Activated CD4-positive, alpha-beta T cell treated with anti-CD3 and anti-CD28 coated beads, Interleukin-2, amount 10 ng/mL, durations not matched to agents 7 days and 5 days (primary cell): ENCODE measurements at regions not wholly inside any gene's neighbourhood (a gene's known extent, or its start where the extent isn't known, plus 50 kb on each side); places are given as distances from the start of the nearest gene placed in this dataset.

Experiments
- CTCF ChIA-PET: fragments of 350-600 bp; sonication (Branson Sonifier 250); formaldehyde crosslinking; loops from one replicate; lab custom pipeline; 2021; ENCODE audit warnings: antibody characterized with exemption; lab: Charles Lee
- POLR2A ChIA-PET: fragments of 350-600 bp; sonication (Branson Sonifier 250); formaldehyde crosslinking; loops from one replicate; lab custom pipeline; 2021; ENCODE audit warnings: antibody characterized with exemption; lab: Charles Lee
- DNase-seq: peaks from one replicate; pipeline ENCODE4 v3.0.0-alpha.2; 2020
- H3K27ac Mint-ChIP-seq: one replicate; pipeline ENCODE4 v1.8.0; 2021; ENCODE audit warnings: mild to moderate bottlenecking, moderate library complexity, mixed read lengths
- H3K27me3 Mint-ChIP-seq: one replicate; pipeline ENCODE4 v1.8.0; 2021; ENCODE audit warnings: mixed read lengths
- H3K36me3 Mint-ChIP-seq: one replicate; pipeline ENCODE4 v1.8.0; 2021; ENCODE audit warnings: low read depth, mixed read lengths
- H3K4me1 Mint-ChIP-seq: one replicate; pipeline ENCODE4 v1.8.0; 2021; ENCODE audit warnings: mixed read lengths
- H3K4me3 Mint-ChIP-seq: one replicate; pipeline ENCODE4 v1.8.0; 2021; ENCODE audit warnings: mild to moderate bottlenecking, moderate library complexity, mixed read lengths
- H3K9me3 Mint-ChIP-seq: one replicate; pipeline ENCODE4 v1.8.0; 2021; ENCODE audit warnings: mixed read lengths

DNA sequence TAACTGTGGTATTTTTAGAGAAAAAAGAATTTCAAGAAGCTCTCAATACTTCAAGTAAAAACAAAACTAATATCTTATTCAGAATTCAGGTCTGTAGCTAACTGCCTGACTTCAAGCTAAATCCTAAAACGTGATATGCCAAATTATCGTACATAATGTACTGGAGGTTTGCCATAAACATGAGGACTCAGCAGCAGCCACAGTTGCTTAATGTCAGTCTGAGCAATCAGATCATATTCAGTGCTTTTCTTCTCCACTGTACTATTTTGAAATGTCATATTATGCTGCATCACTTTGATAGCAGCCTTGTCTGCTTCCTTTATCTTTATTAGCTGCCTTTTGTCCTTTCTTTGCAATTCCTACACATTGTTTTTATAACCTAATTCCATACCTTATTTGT is 265.1 kb upstream of the EDNRB start:
- H3K36me3 Mint-ChIP-seq = no peaks in the 10 kb centered on the region
- no peaks in the 10 kb centered on the region for H3K27me3 Mint-ChIP-seq
- H3K9me3 Mint-ChIP-seq = no peaks in the 10 kb centered on the region
- H3K4me3 Mint-ChIP-seq = no peak overlapping the region
- H3K27ac Mint-ChIP-seq = no peak overlapping the region
- CTCF ChIA-PET = no interaction called here
- POLR2A ChIA-PET = no interaction called here
- no peaks in the 10 kb centered on the region for H3K4me1 Mint-ChIP-seq
- DNase-seq = no peak

- Mint-ChIP-seq H3K36me3 (no peaks in the 10 kb centered on the region), H3K27me3 (no peaks in the 10 kb centered on the region), H3K27ac (no peak overlapping the region), H3K9me3 (no peaks in the 10 kb centered on the region), H3K4me3 (no peak overlapping the region), H3K4me1 (no peaks in the 10 kb centered on the region)
- DNase-seq = no peak
- ChIA-PET POLR2A (no interaction called here), CTCF (no interaction called here)
Observed at GRCh38 chr13:78182813-78183212, 264.2 kb upstream of the EDNRB start.

GRCh38 chr13:78177306-78177705 is 258.7 kb upstream of the EDNRB start:
- H3K27me3 Mint-ChIP-seq = no peaks in the 10 kb centered on the region

GRCh38 chr13:78176880-78177279 is 258.2 kb upstream of the EDNRB start:
- CTCF ChIA-PET = no interaction called here
- POLR2A ChIA-PET = no interaction called here
- DNase-seq = no peak
- H3K9me3 Mint-ChIP-seq = no peaks in the 10 kb centered on the region
- H3K27ac Mint-ChIP-seq = no peak overlapping the region
- H3K27me3 Mint-ChIP-seq = no peaks in the 10 kb centered on the region
- H3K4me1 Mint-ChIP-seq = no peaks in the 10 kb centered on the region
- no peaks in the 10 kb centered on the region for H3K36me3 Mint-ChIP-seq
- H3K4me3 Mint-ChIP-seq = no peak overlapping the region

More at GRCh38 chr13:78177306-78177705, 258.7 kb upstream of the EDNRB start:
- ChIA-PET CTCF (no interaction called here), POLR2A (no interaction called here)
- no peaks in the 10 kb centered on the region for H3K9me3 Mint-ChIP-seq
- no peak overlapping the region for H3K27ac Mint-ChIP-seq
- H3K36me3 Mint-ChIP-seq = no peaks in the 10 kb centered on the region
- DNase-seq = no peak
- no peaks in the 10 kb centered on the region for H3K4me1 Mint-ChIP-seq
- no peak overlapping the region for H3K4me3 Mint-ChIP-seq

DNA sequence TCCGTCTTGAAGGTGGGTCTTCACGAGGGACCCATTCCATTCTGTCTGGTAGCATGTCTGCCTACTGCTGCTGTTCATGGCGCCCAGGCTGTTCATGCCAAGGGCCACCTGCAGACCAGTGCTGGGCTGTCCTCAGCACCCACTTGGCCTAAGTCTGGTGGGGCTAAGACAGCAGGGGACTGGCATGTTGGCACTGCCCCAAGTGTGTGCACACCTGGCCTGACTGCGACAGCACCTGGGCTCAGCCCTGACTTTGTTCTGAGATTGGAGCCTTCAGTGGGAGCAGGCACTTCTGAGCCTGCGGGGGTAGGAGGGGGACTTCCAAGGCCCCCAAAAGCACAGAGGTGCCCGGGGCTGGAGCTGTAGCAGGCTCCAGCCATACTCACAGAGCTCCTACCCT is 250.8 kb upstream of the EDNRB start:
- Mint-ChIP-seq H3K4me1 (no peaks in the 10 kb centered on the region), H3K27ac (no peak overlapping the region), H3K4me3 (no peak overlapping the region), H3K36me3 (no peaks in the 10 kb centered on the region), H3K27me3 (no peaks in the 10 kb centered on the region), H3K9me3 (peaks cover 2% of the 10 kb centered on the region)
- DNase-seq = no peak
- CTCF ChIA-PET = no interaction called here
- POLR2A ChIA-PET = no interaction called here

DNA sequence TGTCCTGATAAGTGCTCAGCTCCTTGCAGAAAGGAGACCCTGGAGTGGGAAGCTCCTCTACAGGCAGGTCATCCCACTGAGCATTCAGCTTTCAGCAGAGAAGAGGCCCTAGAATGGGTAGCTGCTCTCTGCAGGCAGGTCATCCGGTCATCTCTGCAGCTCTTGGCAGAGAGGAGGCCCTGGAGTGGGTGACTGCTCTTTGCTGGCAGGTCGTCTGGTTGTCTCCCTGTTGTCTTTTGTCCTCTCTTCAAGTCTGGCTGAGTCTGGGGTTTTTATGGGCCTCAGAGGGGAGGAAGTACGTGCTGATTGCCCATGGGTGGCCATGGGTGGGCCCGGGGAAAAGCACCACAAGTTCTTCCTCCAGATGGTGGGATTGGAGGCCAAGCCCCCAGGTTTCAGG is 250.3 kb upstream of the EDNRB start:
- no peaks in the 10 kb centered on the region for H3K36me3 Mint-ChIP-seq
- no peak overlapping the region for H3K4me3 Mint-ChIP-seq
- no peaks in the 10 kb centered on the region for H3K27me3 Mint-ChIP-seq
- no peak for DNase-seq
- H3K4me1 Mint-ChIP-seq = no peaks in the 10 kb centered on the region
- peaks cover 2% of the 10 kb centered on the region for H3K9me3 Mint-ChIP-seq
- ChIA-PET CTCF (no interaction called here), POLR2A (no interaction called here)
- H3K27ac Mint-ChIP-seq = no peak overlapping the region

DNA sequence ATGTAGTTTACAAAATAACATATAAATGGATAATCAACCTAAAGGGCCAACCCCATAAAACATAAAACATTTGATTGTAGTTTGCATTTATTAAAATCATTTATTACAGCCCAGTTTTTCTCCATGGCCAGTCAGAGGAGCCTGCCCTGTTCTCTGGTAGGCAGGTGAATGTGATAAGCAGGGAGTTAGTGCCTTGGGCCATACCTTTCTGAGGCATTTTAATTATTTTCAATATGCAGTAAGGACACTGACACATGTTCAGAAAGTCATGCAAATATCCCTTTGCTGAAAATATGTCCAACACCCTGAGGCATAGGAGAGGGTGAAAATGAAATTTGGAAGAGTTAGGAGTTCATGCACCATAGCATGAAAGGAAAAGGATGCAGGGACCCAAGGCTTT is 242.6 kb upstream of the EDNRB start:
- Mint-ChIP-seq H3K4me3 (no peak overlapping the region), H3K27me3 (no peaks in the 10 kb centered on the region), H3K27ac (no peak overlapping the region), H3K4me1 (no peaks in the 10 kb centered on the region), H3K36me3 (no peaks in the 10 kb centered on the region), H3K9me3 (no peaks in the 10 kb centered on the region)
- POLR2A ChIA-PET = no interaction called here
- DNase-seq = no peak
- CTCF ChIA-PET = no interaction called here

DNA sequence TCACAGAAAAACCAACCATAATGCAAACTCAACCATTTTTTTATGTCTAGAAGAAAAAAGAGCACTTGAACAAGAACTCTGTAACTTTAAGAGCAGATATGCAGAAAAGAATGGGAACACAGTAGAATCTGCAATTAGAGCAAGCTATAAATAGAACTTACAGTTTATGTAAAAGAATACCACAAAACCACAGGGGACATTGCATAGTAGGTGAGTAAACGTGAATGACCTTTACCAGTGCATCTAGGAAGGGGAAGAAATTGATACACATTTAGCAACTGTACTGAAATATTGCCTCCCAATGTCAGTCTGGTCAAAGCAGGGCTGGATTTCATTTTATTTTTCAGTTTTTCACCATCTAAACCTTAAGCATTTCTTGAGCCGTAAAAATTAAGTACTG is 242.2 kb upstream of the EDNRB start:
- Mint-ChIP-seq H3K9me3 (no peaks in the 10 kb centered on the region), H3K27me3 (no peaks in the 10 kb centered on the region), H3K4me3 (no peak overlapping the region), H3K36me3 (no peaks in the 10 kb centered on the region), H3K27ac (no peak overlapping the region), H3K4me1 (no peaks in the 10 kb centered on the region)
- POLR2A ChIA-PET = no interaction called here
- DNase-seq = no peak
- CTCF ChIA-PET = no interaction called here

DNA sequence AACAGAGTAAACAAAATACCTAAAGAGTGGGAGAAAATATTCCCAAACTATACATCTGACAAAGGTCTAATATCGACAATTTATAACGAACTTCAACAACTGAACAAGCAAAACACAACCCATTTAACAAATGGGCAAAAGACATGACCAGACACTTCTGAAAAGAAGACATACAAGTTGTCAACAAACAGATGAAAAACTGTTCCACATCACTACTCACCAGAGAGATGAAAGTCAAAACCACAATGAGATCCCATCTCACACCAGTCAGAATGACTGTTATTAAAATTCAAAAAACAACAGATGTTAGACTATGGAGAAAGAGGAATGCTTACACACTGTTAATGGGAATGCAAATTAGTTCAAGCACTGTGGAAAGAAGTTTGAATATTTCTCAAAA is 233.8 kb upstream of the EDNRB start:
- no peaks in the 10 kb centered on the region for H3K36me3 Mint-ChIP-seq
- no peak for DNase-seq
- no peak overlapping the region for H3K4me3 Mint-ChIP-seq
- no peaks in the 10 kb centered on the region for H3K9me3 Mint-ChIP-seq
- H3K27me3 Mint-ChIP-seq = no peaks in the 10 kb centered on the region
- no peaks in the 10 kb centered on the region for H3K4me1 Mint-ChIP-seq
- POLR2A ChIA-PET = no interaction called here
- CTCF ChIA-PET = no interaction called here
- no peak overlapping the region for H3K27ac Mint-ChIP-seq

- Mint-ChIP-seq H3K4me3 (no peak overlapping the region), H3K36me3 (no peaks in the 10 kb centered on the region), H3K9me3 (no peaks in the 10 kb centered on the region), H3K27me3 (peaks cover 8% of the 10 kb centered on the region), H3K27ac (no peak overlapping the region), H3K4me1 (no peaks in the 10 kb centered on the region)
- POLR2A ChIA-PET = no interaction called here
- CTCF ChIA-PET = interaction anchor here (0.6 to 1.6 kb wide), 3 partner anchors 10 to 598 kb away, joined by 3 to 4 read pairs (median 3); no protein-coding TSS in a partner anchor
- no peak for DNase-seq
Observed at GRCh38 chr13:78147905-78148304, 229.3 kb upstream of the EDNRB start.

DNA sequence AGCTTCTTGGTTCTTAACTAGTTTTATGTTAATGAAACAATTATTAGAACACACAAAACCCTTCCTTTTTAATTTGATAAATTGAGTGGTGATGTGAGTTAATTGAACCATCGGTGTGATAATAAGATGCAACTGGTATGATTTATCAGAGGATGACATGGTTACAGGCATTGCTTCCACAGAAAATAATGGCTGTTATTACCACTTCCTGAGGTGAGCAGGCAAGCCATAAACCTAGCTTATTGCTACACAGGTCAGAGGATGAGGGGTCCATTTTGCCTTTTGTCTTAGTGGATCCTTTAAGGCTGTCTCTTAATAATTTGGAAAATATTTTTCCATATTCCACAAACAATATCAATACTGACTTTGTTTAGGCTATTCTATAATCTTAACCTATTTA is 226.6 kb upstream of the EDNRB start:
- no peaks in the 10 kb centered on the region for H3K4me1 Mint-ChIP-seq
- ChIA-PET POLR2A (no interaction called here), CTCF (no interaction called here)
- H3K27ac Mint-ChIP-seq = no peak overlapping the region
- no peak for DNase-seq
- no peaks in the 10 kb centered on the region for H3K36me3 Mint-ChIP-seq
- no peak overlapping the region for H3K4me3 Mint-ChIP-seq
- peaks cover 10% of the 10 kb centered on the region for H3K27me3 Mint-ChIP-seq
- no peaks in the 10 kb centered on the region for H3K9me3 Mint-ChIP-seq

- H3K9me3 Mint-ChIP-seq = no peaks in the 10 kb centered on the region
- ChIA-PET POLR2A (no interaction called here), CTCF (no interaction called here)
- H3K27ac Mint-ChIP-seq = no peak overlapping the region
- no peaks in the 10 kb centered on the region for H3K36me3 Mint-ChIP-seq
- H3K27me3 Mint-ChIP-seq = peaks cover 8% of the 10 kb centered on the region
- no peak for DNase-seq
- H3K4me3 Mint-ChIP-seq = no peak overlapping the region
- H3K4me1 Mint-ChIP-seq = peaks cover 7% of the 10 kb centered on the region
Observed at GRCh38 chr13:78139765-78140164, 221.1 kb upstream of the EDNRB start.

DNA sequence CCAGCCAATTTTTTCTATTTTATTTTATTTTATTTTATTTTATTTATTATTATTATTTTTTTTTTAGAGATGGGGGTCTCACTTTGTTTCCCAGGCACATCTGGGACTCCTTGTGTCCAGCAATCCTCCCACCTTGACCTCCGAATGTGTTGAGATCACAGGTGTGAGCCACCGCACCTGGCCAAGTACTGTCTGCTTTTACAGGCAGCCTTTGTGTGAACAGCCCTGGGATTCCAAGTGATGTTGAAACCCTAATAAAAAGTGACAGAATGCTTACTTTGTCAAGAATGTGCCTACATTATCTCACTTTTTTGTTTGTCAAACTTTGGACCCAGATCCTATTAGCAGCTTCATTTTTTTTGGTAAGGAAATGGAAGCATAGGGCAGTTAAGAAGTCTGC is 220.1 kb upstream of the EDNRB start:
- no peaks in the 10 kb centered on the region for H3K9me3 Mint-ChIP-seq
- H3K4me3 Mint-ChIP-seq = no peak overlapping the region
- H3K27me3 Mint-ChIP-seq = peaks cover 6% of the 10 kb centered on the region
- CTCF ChIA-PET = interaction anchor here (0.7 kb wide), 1 partner anchor 125 kb away, joined by 3 read pairs; no protein-coding TSS in a partner anchor
- H3K4me1 Mint-ChIP-seq = peaks cover 7% of the 10 kb centered on the region
- H3K36me3 Mint-ChIP-seq = no peaks in the 10 kb centered on the region
- DNase-seq = no peak
- H3K27ac Mint-ChIP-seq = no peak overlapping the region
- POLR2A ChIA-PET = no interaction called here

- DNase-seq = no peak
- Mint-ChIP-seq H3K4me3 (no peak overlapping the region), H3K27me3 (no peaks in the 10 kb centered on the region), H3K9me3 (no peaks in the 10 kb centered on the region), H3K27ac (no peak overlapping the region), H3K36me3 (no peaks in the 10 kb centered on the region), H3K4me1 (peaks cover 7% of the 10 kb centered on the region)
- CTCF ChIA-PET = interaction anchor here (0.7 to 1.5 kb wide), 4 partner anchors 10 to 1967 kb away, joined by 3 to 5 read pairs (median 4); no protein-coding TSS in a partner anchor
- POLR2A ChIA-PET = no interaction called here
Observed at GRCh38 chr13:78137404-78138142, 218.9 kb upstream of the EDNRB start.
